HG02852 (cell line): ENCODE measurements at regions not wholly inside any gene's neighbourhood (a gene's known extent, or its start where the extent isn't known, plus 50 kb on each side); places are given as distances from the start of the nearest gene placed in this dataset.
A peak's percentile ranks its signal among the peaks of the same experiment; 100 is the strongest.

Experiments used
- ATAC-seq: cut with Tn5 transposase; IDR thresholded peaks from one replicate; pipeline ENCODE4 v1.9.1; 2021; ENCODE audit warnings: mild to moderate bottlenecking, moderate library complexity; ENCODE audit not compliant: unreplicated experiment

DNA sequence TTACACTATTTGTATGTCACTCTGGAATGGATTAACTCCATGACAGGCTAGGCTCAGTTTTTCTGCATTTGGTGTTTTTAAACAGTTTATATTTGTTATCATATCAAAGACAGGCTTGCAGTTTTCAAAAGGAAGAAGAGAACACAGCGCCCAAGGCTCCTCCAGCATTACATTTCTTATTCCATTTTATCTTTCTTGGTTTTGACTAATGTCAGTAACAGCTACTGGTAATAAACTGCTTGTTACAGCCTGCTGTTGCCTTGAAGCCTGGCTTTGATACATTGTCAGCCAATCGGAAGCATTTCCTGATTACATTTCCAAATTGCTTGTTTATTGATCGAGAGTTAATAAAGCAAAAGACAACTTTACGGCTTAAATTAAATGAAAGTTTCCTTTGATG, 166.0 kb upstream of the MDFIC start:
- ATAC-seq = no peak

DNA sequence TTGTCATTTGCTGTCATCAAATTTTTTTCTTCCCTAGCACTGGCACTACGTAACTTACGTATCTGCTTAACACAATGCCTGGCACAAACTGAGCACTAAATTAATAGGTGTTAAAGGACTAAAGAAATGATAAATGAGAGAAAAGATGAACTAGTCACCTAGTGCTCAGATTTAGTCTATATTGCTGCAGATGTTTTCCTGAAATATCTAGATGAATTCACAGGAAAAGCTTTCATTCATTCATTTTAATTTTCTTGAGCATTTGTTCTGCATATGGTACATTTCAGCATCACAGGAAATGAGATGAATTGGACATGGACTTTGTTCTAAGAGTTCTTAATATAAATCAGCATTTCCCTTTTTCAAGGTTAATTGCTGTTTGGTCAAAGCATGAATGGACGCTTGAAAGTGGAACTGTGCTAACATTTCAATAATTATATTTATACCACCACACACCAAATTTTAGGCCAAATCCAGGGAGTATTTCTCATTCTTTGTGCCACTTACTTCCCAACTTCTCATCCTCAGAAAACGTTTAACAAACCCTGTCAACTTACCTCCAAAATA, 163.2 kb upstream of the MDFIC start:
- ATAC-seq = no peak

GRCh38 chr7:114759347-114760062, 162.4 kb upstream of the MDFIC start:
- no peak for ATAC-seq

GRCh38 chr7:114760477-114760876, 161.4 kb upstream of the MDFIC start:
- no peak for ATAC-seq

DNA sequence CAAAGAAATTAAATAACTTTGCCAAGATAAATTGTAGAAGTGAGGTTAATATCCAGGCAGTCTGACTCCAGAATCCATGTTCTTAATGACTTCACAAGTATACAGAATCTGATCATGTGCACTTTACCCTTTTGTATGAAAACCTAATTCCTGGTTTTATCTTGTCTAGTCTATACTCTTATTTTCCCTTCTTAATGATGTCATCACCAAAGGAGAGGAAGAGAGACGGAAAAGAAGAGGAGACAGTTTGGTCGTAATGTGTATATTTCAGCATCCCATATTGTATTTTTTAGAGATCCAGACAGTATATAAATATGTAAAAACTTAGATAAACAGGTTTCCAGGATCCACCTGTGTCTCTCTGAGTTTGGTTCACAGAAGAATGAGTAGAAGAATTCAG, 159.9 kb upstream of the MDFIC start:
- no peak for ATAC-seq

DNA sequence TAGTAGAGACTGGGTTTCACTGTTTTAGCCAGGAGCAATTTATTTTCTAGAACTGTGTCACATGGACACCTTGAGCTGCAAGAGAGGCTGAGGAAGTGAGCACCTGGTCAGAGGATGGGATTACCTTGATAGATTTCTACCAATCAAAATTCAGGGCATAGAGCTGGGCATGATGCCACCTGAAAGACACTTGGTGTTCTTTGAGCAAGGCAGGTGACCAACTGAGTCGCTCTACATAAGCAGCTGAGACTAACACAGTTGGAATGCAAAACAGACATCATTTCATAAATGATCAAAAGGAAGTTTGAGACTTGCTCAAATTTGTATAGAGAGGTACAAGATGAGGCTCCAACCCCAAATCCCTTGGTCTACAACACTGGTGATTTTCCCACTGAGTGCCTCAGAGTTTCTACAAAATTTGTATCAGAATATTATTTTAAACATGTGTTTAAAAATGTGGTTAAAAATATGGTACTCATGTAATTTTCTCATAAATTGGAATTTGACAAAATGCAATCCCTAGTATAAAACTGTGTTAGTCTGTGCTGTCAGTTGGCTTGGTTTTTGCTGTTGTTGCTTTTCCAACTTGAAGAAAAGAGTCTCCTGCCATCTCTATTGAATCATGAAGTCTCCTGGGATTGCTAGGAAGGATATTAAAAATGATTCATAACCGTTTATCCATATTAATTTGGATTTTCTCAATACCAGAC, 156.4 kb upstream of the MDFIC start:
- no peak for ATAC-seq

DNA sequence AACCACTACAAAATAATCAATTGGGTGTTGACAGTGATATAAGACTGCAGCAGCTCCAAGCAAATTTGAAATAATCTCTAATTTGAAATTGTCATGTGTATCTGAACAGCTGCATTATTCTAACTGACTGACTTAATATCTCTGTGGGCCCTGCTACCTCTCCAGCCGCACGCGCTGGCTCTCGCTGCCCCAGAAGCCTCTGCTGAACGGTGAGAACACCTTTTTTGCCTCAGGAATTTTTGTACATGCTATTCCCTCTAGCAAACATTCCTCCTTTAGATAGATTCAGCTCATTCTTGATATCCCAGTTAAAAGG, 155.9 kb upstream of the MDFIC start:
- ATAC-seq = no peak

DNA sequence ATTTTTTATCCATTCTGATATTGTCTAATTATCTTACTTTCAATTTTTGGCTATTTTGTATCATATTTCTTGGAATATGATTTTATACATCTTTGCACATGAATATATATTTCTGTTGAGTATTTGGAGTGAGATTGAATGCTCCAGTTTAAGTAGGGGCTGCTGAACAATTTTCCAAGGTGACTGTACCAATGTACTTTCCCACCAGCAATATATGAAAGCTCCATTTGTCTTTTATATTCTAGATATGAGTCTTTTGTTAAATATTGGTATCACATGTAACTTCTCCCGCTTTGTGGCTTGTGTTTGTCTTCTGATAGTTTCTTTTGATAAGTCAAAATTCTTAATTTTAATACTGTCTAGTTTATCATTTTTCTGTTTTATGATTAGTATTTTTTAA, 144.6 kb upstream of the MDFIC start:
- peak; percentile 45 for ATAC-seq

- no peak for ATAC-seq
Measured at GRCh38 chr7:114783508-114783907, 138.4 kb upstream of the MDFIC start.

GRCh38 chr7:114784177-114784576, 137.7 kb upstream of the MDFIC start:
- ATAC-seq = no peak

DNA sequence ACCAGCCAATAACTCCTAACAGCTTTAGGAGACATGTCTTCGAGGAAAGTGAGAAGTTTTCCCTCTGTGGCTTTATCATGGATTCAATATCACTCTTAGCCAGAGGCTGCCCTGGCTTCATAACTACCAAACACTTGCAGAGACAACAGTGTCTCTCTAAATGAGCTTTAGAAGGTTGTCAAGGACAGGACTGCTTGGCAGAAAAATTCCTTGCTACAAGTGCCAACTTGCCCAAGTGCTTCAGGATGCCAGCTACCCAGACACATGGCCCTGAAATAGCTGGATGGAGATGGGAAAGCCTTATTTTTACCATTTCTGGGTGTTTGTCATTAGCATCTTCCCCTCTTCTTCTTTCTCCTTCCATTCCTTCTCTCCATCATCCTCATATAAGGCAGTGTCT, 137.1 kb upstream of the MDFIC start:
- no peak for ATAC-seq

- no peak for ATAC-seq
Measured at GRCh38 chr7:114785496-114785895, 136.4 kb upstream of the MDFIC start.

DNA sequence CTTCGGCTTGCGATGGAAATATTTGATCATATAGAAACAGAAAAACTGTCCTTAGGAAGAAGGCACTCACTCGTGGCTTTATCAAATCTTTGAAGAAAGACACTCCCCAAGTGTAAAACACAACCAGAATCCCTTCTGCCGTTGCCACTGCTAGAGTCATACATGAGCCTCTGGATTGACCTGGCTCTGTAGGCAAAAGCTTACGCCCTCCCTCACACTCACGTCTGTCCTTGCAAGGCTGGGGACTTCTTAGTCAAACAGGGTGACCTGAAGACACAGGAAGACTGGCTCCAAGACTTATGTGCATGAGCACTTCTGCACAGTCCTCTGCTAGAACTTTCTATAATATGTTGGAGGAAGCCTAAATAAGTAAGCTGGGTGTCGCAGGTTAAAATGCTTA, 135.4 kb upstream of the MDFIC start:
- no peak for ATAC-seq

GRCh38 chr7:114787556-114787955, 134.3 kb upstream of the MDFIC start:
- no peak for ATAC-seq

- ATAC-seq = no peak
Measured at GRCh38 chr7:114788706-114789105, 133.2 kb upstream of the MDFIC start.

GRCh38 chr7:114789161-114789560, 132.7 kb upstream of the MDFIC start:
- ATAC-seq = no peak

- no peak for ATAC-seq
Measured at GRCh38 chr7:114789871-114790311, 132.0 kb upstream of the MDFIC start.

DNA sequence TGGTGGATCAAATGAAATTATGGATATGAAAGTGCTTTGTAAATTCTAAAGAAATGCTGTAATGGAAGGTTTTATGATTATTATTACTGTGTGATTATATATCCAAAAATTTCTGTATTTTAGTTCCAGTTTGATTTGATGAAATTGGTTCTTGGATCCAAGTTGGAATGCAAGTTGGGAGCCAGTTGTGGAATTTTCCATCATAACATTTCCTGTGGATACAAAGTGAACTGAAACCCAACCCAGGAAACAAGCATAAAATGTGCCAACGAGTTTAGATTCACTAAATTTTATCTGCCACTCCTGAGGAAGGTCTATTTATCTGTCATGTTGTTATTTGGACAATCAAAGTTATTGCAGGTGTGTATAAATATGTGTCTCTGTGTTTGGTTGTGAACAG, 131.4 kb upstream of the MDFIC start:
- no peak for ATAC-seq

DNA sequence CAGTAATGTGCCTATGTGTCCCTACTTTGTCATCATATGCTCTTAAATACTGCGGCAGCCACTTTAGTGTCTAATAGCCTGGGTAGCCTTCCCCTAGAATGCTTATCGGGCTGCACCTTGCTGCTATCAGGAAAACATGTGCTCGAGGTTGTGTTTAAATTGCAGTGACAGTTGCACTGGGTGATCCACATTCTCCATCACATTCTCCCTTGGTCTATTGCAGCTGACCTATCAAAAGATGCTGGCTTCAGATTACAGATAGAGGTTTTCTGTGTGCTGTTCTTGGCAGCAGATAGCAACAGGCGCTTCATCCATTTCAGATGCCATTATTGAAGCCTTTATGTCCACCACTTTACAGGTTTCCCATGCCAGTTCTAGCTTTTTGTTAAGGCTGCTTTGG, 130.1 kb upstream of the MDFIC start:
- ATAC-seq = no peak

- no peak for ATAC-seq
Measured at GRCh38 chr7:114793155-114793845, 128.6 kb upstream of the MDFIC start.

DNA sequence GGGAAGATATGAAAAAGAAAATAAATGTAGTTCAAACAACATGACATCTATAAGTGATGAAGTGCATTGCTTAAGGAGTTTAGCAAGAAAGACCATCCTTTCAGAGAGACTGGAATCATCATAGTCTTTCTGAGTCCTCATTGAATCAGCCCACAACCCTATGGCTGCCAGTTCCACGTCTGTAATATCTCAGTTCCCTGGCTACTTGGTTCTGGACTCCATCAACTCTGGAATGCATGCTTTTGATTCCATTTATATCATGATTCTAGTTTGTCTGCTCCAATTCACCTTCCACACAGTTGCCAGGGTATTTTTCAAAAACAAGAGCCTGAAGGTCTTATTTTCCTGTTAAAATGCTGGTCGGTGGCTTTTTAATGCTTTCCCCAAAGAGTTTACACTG, 126.4 kb upstream of the MDFIC start:
- no peak for ATAC-seq

DNA sequence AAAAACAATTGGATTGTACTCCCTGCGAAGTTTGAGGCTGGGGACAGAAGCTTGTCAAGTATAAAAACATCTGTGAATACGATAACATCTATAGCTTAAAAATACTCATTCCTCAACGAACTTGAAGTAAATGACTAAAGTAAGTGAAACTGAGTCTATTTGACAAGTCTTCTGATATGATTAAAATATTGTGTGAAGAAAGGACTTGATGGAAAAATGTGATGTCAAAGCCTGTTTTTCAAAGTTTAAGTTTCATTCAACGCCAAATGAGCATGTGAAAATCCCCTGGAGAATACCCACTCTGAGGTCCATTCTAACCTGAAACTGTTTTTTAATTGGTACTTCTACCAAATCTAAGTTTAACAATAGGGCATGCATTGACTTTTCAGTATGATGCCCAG, 122.3 kb upstream of the MDFIC start:
- ATAC-seq = no peak
